H1 (cell line): ENCODE measurements at regions not wholly inside any gene's neighbourhood (a gene's known extent, or its start where the extent isn't known, plus 50 kb on each side); places are given as distances from the start of the nearest gene placed in this dataset.

ENCODE experiments used
- CTCF ChIA-PET: fragments of 300-600 bp; sonication (Branson Sonifier 250); formaldehyde crosslinking; loops from one replicate; lab custom pipeline; 2021; ENCODE audit not compliant: partially characterized antibody; lab: Charles Lee
- POLR2A ChIA-PET: fragments of 300-600 bp; sonication (Branson Sonifier 250); formaldehyde crosslinking; loops from one replicate; lab custom pipeline; 2021; ENCODE audit warnings: inconsistent platforms; ENCODE audit not compliant: partially characterized antibody; lab: Charles Lee
- DNase-seq, 2 experiments: peaks; one replicate each; pipeline versions ENCODE4 v3.0.0 to v3.0.0-alpha.2; 2010 to 2022; ENCODE audit warnings: low spot score in 2 of 2, low read depth in 1 of 2, mixed read lengths in 1 of 2
- FAIRE-seq: peaks from 2 replicates; lab custom pipeline; 2011; peaks lifted over from hg19 to GRCh38; lab: Jason Lieb, UNC
- H2AFZ ChIP-seq: 2 replicates; pipeline ENCODE4 v1.8.1; 2012; ENCODE audit warnings: low read length, inconsistent platforms
- H2AK5ac ChIP-seq: 2 replicates; pipeline ENCODE4 v1.6.1; 2013; ENCODE audit warnings: low read depth, low read length
- H2BK120ac ChIP-seq: replicated peaks from 2 replicates; pipeline ENCODE3; 2013; ENCODE audit warnings: low read depth, low read length, inconsistent platforms
- H2BK12ac ChIP-seq: 2 replicates; pipeline ENCODE4 v1.6.1; 2013; ENCODE audit warnings: low read depth, low read length
- H2BK15ac ChIP-seq: 2 replicates; pipeline ENCODE4 v1.6.1; 2013; ENCODE audit warnings: low read length
- H2BK20ac ChIP-seq: 2 replicates; pipeline ENCODE4 v1.6.1; 2013; ENCODE audit warnings: low read length
- H2BK5ac ChIP-seq: 2 replicates; pipeline ENCODE4 v1.6.1; 2013; ENCODE audit warnings: low read depth, low read length
- H3K14ac ChIP-seq: 2 replicates; pipeline ENCODE4 v1.6.1; 2013; ENCODE audit warnings: inconsistent platforms; ENCODE audit not compliant: insufficient read length
- H3K18ac ChIP-seq: 2 replicates; pipeline ENCODE4 v1.6.1; 2013; ENCODE audit warnings: low read length; ENCODE audit errors: extremely low read depth
- H3K23ac ChIP-seq: 2 replicates; pipeline ENCODE4 v1.6.1; 2013; ENCODE audit warnings: inconsistent platforms; ENCODE audit not compliant: insufficient read length
- H3K23me2 ChIP-seq: 2 replicates; pipeline ENCODE4 v1.6.1; 2013; ENCODE audit warnings: low read depth, low read length
- H3K27ac ChIP-seq: 2 replicates; pipeline ENCODE4 v1.6.1; 2011; ENCODE audit warnings: low read depth, low read length, inconsistent platforms
- H3K27me3 ChIP-seq, 4 experiments: replicated peaks in 1 of 4; 1 replicate in 1 of 4; 2 replicates in 3 of 4; pipeline versions ENCODE4 v1.6.1 to v1.8.1; 2011 to 2013; ENCODE audit warnings: low read length in 3 of 4, mild to moderate bottlenecking in 3 of 4, inconsistent platforms in 2 of 4, mixed read lengths in 2 of 4, moderate library complexity in 1 of 4; ENCODE audit not compliant: control insufficient read depth in 3 of 4, insufficient read depth in 3 of 4; ENCODE audit errors: extremely low read depth in 1 of 4
- H3K36me3 ChIP-seq, 4 experiments: 2 replicates each; pipeline versions ENCODE4 v1.6.1 to v1.8.1; 2011 to 2013; ENCODE audit warnings: mild to moderate bottlenecking in 4 of 4, low read length in 3 of 4, moderate library complexity in 2 of 4, control low read depth in 1 of 4, inconsistent platforms in 1 of 4; ENCODE audit not compliant: insufficient read depth in 4 of 4, control insufficient read depth in 2 of 4
- H3K4ac ChIP-seq: replicated peaks from 2 replicates; pipeline ENCODE3; 2013; ENCODE audit warnings: low read length, low read depth, mixed read lengths, inconsistent platforms; ENCODE audit not compliant: insufficient read length
- H3K4me1 ChIP-seq, 4 experiments: replicated peaks in 1 of 4; 1 replicate in 1 of 4; 2 replicates in 3 of 4; pipeline versions ENCODE4 v1.6.1 to v1.8.1; 2011 to 2013; ENCODE audit warnings: low read length in 3 of 4, inconsistent platforms in 2 of 4, mixed read lengths in 1 of 4; ENCODE audit not compliant: insufficient read depth in 4 of 4, control insufficient read depth in 3 of 4
- H3K4me2 ChIP-seq, 2 experiments: 2 replicates each; pipeline versions ENCODE4 v1.6.1 to v1.8.1; 2011 to 2013; ENCODE audit warnings: low read depth in 2 of 2, low read length in 2 of 2, control low read depth in 1 of 2, inconsistent platforms in 1 of 2, mild to moderate bottlenecking in 1 of 2; ENCODE audit not compliant: insufficient read depth in 1 of 2
- H3K4me3 ChIP-seq, 4 experiments: fragments of 200-600, 300-600 bp in 1 of 4; sonication (generic), shearing (Covaris generic), sonication (Bioruptor Twin) in 1 of 4; 2 replicates each; pipeline versions ENCODE4 v1.5.1 to v1.8.1; 2011 to 2016; ENCODE audit warnings: low read length in 4 of 4, low read depth in 3 of 4, control low read depth in 2 of 4, inconsistent platforms in 2 of 4, mild to moderate bottlenecking in 2 of 4, mixed read lengths in 1 of 4, moderate library complexity in 1 of 4; ENCODE audit not compliant: insufficient read depth in 2 of 4; ENCODE audit errors: extremely low read depth in 1 of 4
- H3K56ac ChIP-seq: replicated peaks from 2 replicates; pipeline ENCODE3; 2013; ENCODE audit warnings: low read depth, mild to moderate bottlenecking, mixed read lengths, low read length, inconsistent platforms; ENCODE audit not compliant: insufficient read length
- H3K79me1 ChIP-seq: 2 replicates; pipeline ENCODE4 v1.6.1; 2013; ENCODE audit warnings: low read depth, low read length, control low read depth
- H3K79me2 ChIP-seq, 2 experiments: 2 replicates each; pipeline versions ENCODE4 v1.6.1 to v1.8.1; 2012 to 2013; ENCODE audit warnings: low read length in 2 of 2, mild to moderate bottlenecking in 2 of 2, inconsistent platforms in 1 of 2; ENCODE audit not compliant: insufficient read depth in 2 of 2, control insufficient read depth in 1 of 2
- H3K9ac ChIP-seq, 4 experiments: replicated peaks in 1 of 4; 1 replicate in 1 of 4; 2 replicates in 3 of 4; pipeline versions ENCODE4 v1.6.1 to v1.8.1; 2011 to 2013; ENCODE audit warnings: low read depth in 3 of 4, low read length in 3 of 4, control low read depth in 2 of 4, mild to moderate bottlenecking in 2 of 4, moderate library complexity in 2 of 4, inconsistent platforms in 1 of 4; ENCODE audit errors: extremely low read depth in 1 of 4
- H3K9me3 ChIP-seq, 2 experiments: 2 replicates each; pipeline versions ENCODE4 v1.6.1 to v1.8.1; 2012 to 2013; ENCODE audit warnings: mild to moderate bottlenecking in 2 of 2, moderate library complexity in 2 of 2, control low read depth in 1 of 2, inconsistent platforms in 1 of 2, low read depth in 1 of 2, low read length in 1 of 2, mixed read lengths in 1 of 2; ENCODE audit not compliant: insufficient read depth in 2 of 2
- H4K20me1 ChIP-seq, 2 experiments: replicated peaks in 1 of 2; 2 replicates each; pipeline versions ENCODE3 to v1.8.1; 2011 to 2013; ENCODE audit warnings: inconsistent platforms in 2 of 2, low read length in 2 of 2, mild to moderate bottlenecking in 1 of 2; ENCODE audit not compliant: insufficient read depth in 2 of 2, control insufficient read depth in 1 of 2
- H4K5ac ChIP-seq: 2 replicates; pipeline ENCODE4 v1.6.1; 2013; ENCODE audit warnings: low read length, low read depth, mixed read lengths, inconsistent platforms; ENCODE audit not compliant: insufficient read length
- H4K8ac ChIP-seq: 2 replicates; pipeline ENCODE4 v1.8.0; 2013; ENCODE audit warnings: mild to moderate bottlenecking, moderate library complexity, low read length, inconsistent platforms; ENCODE audit not compliant: insufficient read depth; ENCODE audit errors: extremely low read depth
- H4K91ac ChIP-seq: replicated peaks from 2 replicates; pipeline ENCODE3; 2013; ENCODE audit warnings: low read length, mixed read lengths, inconsistent platforms; ENCODE audit not compliant: insufficient read length
- ASH2L ChIP-seq: fragments of 200-600, 300-600 bp; sonication (generic); IDR thresholded peaks from one replicate; pipeline ENCODE4 v1.7.1; 2017; ENCODE audit warnings: low read length
- CEBPB ChIP-seq: IDR thresholded peaks from 2 replicates; pipeline ENCODE4 v1.6.1; 2012; ENCODE audit warnings: low read depth, low read length
- FOSL1 ChIP-seq: IDR thresholded peaks from 2 replicates; pipeline ENCODE4 v1.6.1; 2011; ENCODE audit warnings: mild to moderate bottlenecking, low read depth, low read length, moderate library complexity; ENCODE audit not compliant: insufficient read depth
- JUN ChIP-seq: IDR thresholded peaks from 2 replicates; pipeline ENCODE4 v1.6.1; 2011; ENCODE audit warnings: low read depth, mild to moderate bottlenecking, improper control_type of control experiment, low read length
- POLR2A ChIP-seq, 2 experiments: IDR thresholded peaks; 1 replicate in 1 of 2; 2 replicates in 1 of 2; pipeline ENCODE4 v1.6.1; 2011; ENCODE audit warnings: low read depth in 2 of 2, low read length in 2 of 2, mild to moderate bottlenecking in 2 of 2; ENCODE audit errors: control extremely low read depth in 1 of 2
- RAD21 ChIP-seq, 2 experiments: IDR thresholded peaks in 1 of 2; conservative IDR thresholded peaks in 1 of 2; 2 replicates each; pipeline ENCODE4 v1.6.1; 2011; ENCODE audit warnings: low read depth in 2 of 2, low read length in 2 of 2, improper control_type of control experiment in 1 of 2, inconsistent platforms in 1 of 2, mild to moderate bottlenecking in 1 of 2, moderate library complexity in 1 of 2
- RBBP5 ChIP-seq: IDR thresholded peaks from 2 replicates; pipeline ENCODE4 v1.7.1; 2012; ENCODE audit warnings: low read depth, mild to moderate bottlenecking, inconsistent platforms, low read length, moderate library complexity, borderline replicate concordance
- RNF2 ChIP-seq: fragments of 200-900, 300-1000 bp; sonication (generic); IDR thresholded peaks from 2 replicates; pipeline ENCODE4 v1.7.1; 2016; ENCODE audit warnings: borderline replicate concordance, low read depth, mild to moderate bottlenecking, antibody characterized with exemption, low read length; ENCODE audit not compliant: poor library complexity, severe bottlenecking; ENCODE audit errors: missing control alignments
- SP1 ChIP-seq: IDR thresholded peaks from 2 replicates; pipeline ENCODE4 v1.6.1; 2011; ENCODE audit warnings: low read depth, low read length
- WGBS, 2 experiments: shearing (Covaris generic) in 1 of 2; methylation state at CpG; one replicate each; pipeline versions ENCODE4 v1.1.6 to v1.1.7; 2013 to 2015; ENCODE audit warnings: low lambda C conversion rate in 2 of 2, mixed read lengths in 2 of 2, inconsistent platforms in 1 of 2, low coverage in 1 of 2, missing lambda C conversion rate in 1 of 2; ENCODE audit not compliant: insufficient replicate concordance in 2 of 2, insufficient coverage in 1 of 2, insufficient read length in 1 of 2; ENCODE audit errors: extremely low coverage in 1 of 2, missing lambda C conversion rate in 1 of 2; 5-methylcytosine and 5-hydroxymethylcytosine counted together

DNA sequence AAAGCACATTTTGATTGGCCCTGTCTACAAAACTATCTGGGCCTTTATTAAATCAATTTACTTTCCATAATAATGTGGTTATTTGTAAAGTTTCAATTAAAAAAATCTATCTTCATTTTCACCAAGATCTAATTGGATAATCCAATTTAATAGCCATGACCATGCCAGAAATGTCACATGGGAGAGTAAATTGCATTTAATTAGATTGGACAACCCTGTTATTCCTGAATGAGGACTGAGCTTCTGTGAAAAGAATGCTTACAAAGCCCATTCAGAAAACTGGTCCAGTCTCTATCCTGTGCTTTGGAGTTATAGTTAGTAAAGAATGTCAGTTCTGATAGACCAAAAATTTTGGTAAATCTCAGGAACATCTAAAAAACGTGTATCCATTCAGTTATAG is 541.9 kb upstream of the ANO5 start:
- Histone ChIP-seq H3K27ac (no peak overlapping the region), H3K36me3 (no peaks in the 10 kb centered on the region), H3K18ac (no peak overlapping the region), H2BK20ac (no peak overlapping the region), H4K20me1 (no peaks in the 10 kb centered on the region), H3K56ac (no peak overlapping the region), H2BK120ac (no peak overlapping the region), H3K4me1 (no peaks in the 10 kb centered on the region), H3K23ac (no peak overlapping the region), H2BK5ac (no peak overlapping the region), H2BK12ac (no peak overlapping the region), H3K14ac (no peak overlapping the region), H3K23me2 (no peaks in the 10 kb centered on the region), H3K4ac (no peak overlapping the region), H4K91ac (no peak overlapping the region), H3K79me2 (no peaks in the 10 kb centered on the region), H3K79me1 (no peaks in the 10 kb centered on the region), H2AK5ac (no peak overlapping the region), H3K4me3 (no peak overlapping the region), H3K9ac (no peak overlapping the region), H3K9me3 (no peaks in the 10 kb centered on the region), H4K5ac (no peak overlapping the region), H3K4me2 (no peak overlapping the region), H2AFZ (no peak overlapping the region), H3K27me3 (no peaks in the 10 kb centered on the region), H4K8ac (no peak overlapping the region), H2BK15ac (no peak overlapping the region)
- ChIA-PET CTCF (no interaction called here), POLR2A (no interaction called here)
- 77% methylated on average over 1 of the region's 1 CpG; no CpG with 5 or more reads in 1 of the 2 experiments for WGBS, 2 experiments
- DNase-seq, result no peak
- no peak for TF ChIP-seq RNF2
- TF ChIP-seq RAD21 (IDR thresholded peaks at IDR 0.05 in 1 of 2, conservative IDR thresholded peaks at IDR 0.05 in 1 of 2; ENCODE audit: low read depth in 2 of 2, low read length in 2 of 2), result no peak
- TF ChIP-seq FOSL1, result no peak
- TF ChIP-seq SP1, result no peak
- no peak for TF ChIP-seq JUN
- TF ChIP-seq ASH2L, result no peak
- no peak for TF ChIP-seq RBBP5
- TF ChIP-seq POLR2A (IDR thresholded peaks at IDR 0.05; ENCODE audit: control extremely low read depth in 1 of 2, low read depth in 2 of 2, low read length in 2 of 2), result no peak
- no peak for TF ChIP-seq CEBPB
- no peak for FAIRE-seq
